ENCODE measurements at regions not wholly inside any gene's neighbourhood (a gene's known extent, or its start where the extent isn't known, plus 50 kb on each side); places are given as distances from the start of the nearest gene placed in this dataset.
"Not testable (repeated sequence)": the region's sequence is repeated elsewhere in the genome, so short reads cannot be mapped to it uniquely, and the experiment has no call there.

DNA sequence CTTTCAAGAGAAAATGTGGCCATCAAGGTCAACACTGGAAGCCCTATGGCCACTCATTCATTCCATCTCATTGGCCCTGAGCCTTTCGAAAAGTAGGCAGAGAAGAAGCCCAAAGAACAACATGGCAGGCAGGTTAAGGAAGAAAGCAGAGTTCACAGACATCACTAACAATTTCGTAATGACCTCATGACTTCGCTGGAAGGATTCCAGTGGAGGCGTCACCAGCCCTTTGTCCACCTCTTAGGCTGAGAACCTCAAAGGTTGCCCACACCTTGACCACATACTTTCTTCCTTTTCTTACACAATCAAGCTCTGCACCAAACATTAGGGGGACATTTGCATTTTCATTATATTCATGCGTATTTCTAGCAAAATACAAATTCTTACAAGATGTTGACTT, 252.4 kb upstream of the PLGLB2 start:
- H3K4me3 ChIP-seq; H3K36me3 ChIP-seq; intact Hi-C loops (cut with DNase I); H3K4me1 ChIP-seq; DNase-seq; ATAC-seq; H3K27me3 ChIP-seq; H3K9me3 ChIP-seq: not testable (repeated sequence)
- H3K27ac ChIP-seq = peak overlapping the region in 1 of 2 donors; percentile 72

DNA sequence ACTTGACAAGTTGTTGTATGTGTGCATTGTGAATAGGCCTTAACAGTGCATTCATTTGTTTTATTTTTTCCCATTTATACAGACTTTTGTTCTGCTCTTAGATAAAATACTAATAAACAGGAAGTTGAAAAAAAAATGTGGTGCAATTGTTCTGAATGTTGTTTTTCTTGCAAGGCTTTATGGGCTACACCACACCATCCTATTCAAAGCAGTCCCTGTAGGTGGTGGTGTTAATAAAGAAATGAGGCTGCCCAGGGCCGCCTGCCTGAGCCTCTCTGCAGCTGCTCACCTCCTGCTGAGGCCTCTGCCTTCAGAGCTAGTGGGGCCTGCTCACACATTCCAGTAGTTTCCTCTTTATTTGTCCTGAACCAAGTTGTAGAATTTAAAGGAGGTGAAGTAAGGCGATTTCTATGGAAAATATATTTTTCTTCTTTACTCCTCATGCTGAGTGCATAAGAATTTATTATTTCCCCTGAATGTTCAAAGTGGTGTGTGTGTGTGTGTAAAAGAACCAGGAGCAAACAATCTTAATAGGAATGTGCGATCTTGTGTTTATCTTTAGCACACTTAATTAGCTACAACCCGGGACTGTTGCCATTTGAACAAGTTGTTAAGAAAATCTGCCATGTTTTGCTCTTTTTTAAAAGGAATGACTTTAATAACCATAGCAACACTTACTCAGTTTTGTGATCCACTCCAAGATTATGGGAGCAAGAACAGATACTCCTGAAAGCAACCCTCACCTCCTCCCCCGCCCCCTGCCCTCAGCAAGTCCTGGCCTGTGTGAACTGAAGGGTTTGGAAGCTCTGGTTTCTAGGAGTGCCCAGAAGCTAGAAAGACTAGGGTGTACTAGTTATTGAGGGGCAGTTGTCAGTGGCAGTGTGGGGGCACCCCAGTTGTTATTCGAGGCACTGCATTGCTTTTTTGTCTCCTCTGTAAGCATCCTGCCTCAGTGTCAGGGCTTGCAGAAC, 251.6 kb upstream of the PLGLB2 start:
- intact Hi-C loops (cut with DNase I) = not testable (repeated sequence)
- peak overlapping the region in 1 of 2 donors; percentile 72 for H3K27ac ChIP-seq

DNA sequence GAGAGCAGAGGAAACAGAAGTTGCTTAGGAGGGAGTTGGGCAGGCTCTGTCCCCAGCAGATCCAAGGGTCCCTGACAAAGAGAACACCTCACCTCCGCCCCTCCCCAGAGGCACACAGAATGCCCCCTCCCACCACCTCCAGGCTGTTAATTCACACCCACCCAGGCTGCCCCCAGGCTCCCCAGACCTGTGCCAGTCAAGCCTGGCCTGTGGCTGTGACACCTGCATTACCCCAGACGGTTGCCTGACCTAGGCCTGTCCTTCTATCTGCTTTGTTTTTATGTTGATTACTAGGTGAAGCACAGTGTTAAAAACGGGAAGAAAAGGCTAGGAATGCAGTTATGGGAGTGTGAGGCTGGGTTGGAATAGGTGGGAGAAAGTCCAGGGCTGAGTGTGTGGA, 250.8 kb upstream of the PLGLB2 start:
- peak; percentile 2 for ATAC-seq

More for the DNA sequence above, 251.6 kb upstream of the PLGLB2 start:
- peak in 1 of 4 donors; percentile 37 for DNase-seq
- TF ChIP-seq, protein P1, sequence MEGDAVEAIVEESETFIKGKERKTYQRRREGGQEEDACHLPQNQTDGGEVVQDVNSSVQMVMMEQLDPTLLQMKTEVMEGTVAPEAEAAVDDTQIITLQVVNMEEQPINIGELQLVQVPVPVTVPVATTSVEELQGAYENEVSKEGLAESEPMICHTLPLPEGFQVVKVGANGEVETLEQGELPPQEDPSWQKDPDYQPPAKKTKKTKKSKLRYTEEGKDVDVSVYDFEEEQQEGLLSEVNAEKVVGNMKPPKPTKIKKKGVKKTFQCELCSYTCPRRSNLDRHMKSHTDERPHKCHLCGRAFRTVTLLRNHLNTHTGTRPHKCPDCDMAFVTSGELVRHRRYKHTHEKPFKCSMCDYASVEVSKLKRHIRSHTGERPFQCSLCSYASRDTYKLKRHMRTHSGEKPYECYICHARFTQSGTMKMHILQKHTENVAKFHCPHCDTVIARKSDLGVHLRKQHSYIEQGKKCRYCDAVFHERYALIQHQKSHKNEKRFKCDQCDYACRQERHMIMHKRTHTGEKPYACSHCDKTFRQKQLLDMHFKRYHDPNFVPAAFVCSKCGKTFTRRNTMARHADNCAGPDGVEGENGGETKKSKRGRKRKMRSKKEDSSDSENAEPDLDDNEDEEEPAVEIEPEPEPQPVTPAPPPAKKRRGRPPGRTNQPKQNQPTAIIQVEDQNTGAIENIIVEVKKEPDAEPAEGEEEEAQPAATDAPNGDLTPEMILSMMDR (IDR thresholded peaks at IDR 0.05) = peak in 1 of 2 donors; percentile 16
- ATAC-seq = peak; percentile 97
- not testable (repeated sequence) for H3K36me3 ChIP-seq, H3K4me1 ChIP-seq, H3K27me3 ChIP-seq, H3K9me3 ChIP-seq, H3K4me3 ChIP-seq

DNA sequence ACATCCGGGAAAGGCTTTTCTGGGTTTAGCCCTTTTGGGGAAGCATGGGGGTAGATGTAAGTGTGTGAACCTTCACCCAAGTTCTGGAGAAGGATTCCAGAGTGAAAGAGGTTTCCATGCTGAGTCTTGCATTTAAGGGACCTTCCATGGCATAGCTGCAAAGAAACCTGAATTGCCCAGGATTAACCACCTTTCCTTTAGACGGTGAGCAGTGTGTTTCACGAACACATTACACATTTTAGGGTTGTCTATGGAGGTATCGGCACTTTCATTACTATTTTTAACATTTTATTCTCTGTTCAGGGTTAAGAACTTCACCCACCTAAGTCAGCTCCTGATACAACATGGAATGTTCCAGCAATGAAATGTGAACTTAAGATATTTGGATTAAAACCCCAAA, 250.2 kb upstream of the PLGLB2 start:
- intact Hi-C loops (cut with DNase I); H3K36me3 ChIP-seq; H3K9me3 ChIP-seq; ATAC-seq; H3K27ac ChIP-seq; H3K4me3 ChIP-seq; H3K4me1 ChIP-seq; DNase-seq; H3K27me3 ChIP-seq: not testable (repeated sequence)

More for the DNA sequence above, 250.8 kb upstream of the PLGLB2 start:
- H3K36me3 ChIP-seq; H3K4me1 ChIP-seq; H3K27ac ChIP-seq; DNase-seq; H3K9me3 ChIP-seq; H3K4me3 ChIP-seq; intact Hi-C loops (cut with DNase I); H3K27me3 ChIP-seq: not testable (repeated sequence)

DNA sequence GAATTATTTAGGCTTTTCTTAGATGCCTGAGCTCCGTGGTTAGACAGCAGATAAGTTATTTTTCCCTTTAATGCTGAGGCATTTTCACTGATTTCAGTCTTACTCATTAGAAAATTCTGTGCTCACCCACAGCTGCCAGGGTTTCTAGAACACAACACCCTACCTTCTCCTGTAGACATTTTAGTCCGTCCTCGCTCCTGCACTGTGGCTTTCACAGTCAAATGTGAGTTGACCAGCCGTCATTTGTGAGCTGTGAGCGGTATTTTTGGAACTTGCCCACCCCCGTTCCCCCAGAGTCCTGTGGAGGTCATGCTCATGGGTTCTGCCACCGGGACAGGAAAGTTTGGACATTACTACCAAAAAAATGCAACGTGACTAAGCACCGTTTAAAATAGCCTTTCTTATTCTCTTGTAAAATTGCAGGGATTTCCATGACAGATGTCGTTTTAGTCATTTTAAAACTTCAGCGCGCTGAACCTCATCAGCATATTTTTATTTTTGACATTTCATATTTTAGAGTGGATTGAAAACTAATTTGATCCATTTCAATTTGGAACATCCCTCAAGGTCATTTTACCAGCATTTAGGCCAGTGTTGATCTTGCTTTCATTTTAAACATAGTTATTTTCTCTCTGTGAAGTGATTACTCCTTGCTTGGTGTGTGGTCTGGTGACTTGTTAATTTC, 249.6 kb upstream of the PLGLB2 start:
- intact Hi-C loops (cut with DNase I); H3K4me1 ChIP-seq; H3K9me3 ChIP-seq; DNase-seq; H3K4me3 ChIP-seq; ATAC-seq; H3K36me3 ChIP-seq; H3K27me3 ChIP-seq: not testable (repeated sequence)
- H3K27ac ChIP-seq = peak overlapping the region in 1 of 2 donors; percentile 26

DNA sequence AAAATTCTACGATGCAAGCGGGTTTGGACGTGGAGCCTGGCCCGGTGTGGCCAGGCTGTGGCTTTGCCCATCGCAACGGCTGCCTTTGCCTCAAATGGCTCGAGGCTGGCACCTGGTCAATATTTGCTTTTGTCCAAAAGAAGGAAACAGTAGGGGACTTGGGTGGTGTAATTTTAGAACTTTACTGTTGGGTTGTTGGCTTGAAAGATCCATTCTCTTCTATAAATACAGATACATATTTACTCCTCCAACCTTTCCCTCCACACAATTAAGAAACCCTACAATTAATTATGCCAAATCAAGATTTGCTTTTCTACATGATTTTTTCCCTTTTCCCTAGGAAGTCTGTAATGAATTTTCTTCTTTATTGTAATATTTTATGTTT, 249.0 kb upstream of the PLGLB2 start:
- H3K27me3 ChIP-seq; intact Hi-C loops (cut with DNase I); DNase-seq; H3K4me3 ChIP-seq; H3K36me3 ChIP-seq; H3K9me3 ChIP-seq; H3K4me1 ChIP-seq; ATAC-seq: not testable (repeated sequence)
- H3K27ac ChIP-seq = peak overlapping the region in 1 of 2 donors; percentile 26

DNA sequence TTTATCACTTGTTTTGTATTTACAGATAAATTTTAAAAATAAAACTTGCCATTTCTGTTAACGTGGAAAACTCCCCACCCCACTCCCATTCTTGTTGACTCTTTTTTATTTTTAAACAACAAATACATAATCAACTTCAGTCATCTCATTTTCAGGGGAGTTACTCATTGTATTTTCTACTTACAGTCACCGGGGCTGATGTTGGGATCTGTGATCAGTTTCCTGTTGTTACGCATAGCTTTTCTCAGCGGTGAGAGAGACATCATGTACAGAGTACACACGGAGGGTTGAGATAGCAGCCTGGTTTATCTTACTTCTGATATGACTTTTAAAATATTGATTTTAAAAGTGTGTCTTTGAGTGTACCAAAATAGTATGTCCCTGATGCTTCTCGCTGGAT, 248.0 kb upstream of the PLGLB2 start:
- H3K9me3 ChIP-seq; intact Hi-C loops (cut with DNase I); H3K27me3 ChIP-seq; H3K4me1 ChIP-seq; ATAC-seq; DNase-seq; H3K27ac ChIP-seq; H3K4me3 ChIP-seq; H3K36me3 ChIP-seq: not testable (repeated sequence)

DNA sequence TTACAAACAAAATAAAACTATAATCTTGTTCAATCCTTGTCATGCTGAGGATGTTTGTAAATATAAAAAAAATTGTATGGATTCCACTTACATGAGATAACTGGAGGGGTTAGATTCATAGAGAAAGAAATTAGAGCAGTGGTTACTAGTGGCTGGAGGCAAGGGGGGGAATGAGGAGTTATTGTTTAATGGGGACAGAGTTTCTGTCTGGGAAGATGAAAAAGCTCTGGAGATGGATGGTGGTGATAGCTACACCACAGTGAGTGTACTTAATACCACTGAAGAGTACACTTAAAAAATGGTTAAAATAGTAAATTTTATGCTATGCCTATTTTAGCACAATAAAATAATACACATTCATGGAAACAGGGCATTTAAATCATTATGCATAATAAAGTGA, 247.5 kb upstream of the PLGLB2 start:
- H3K4me3 ChIP-seq; intact Hi-C loops (cut with DNase I); ATAC-seq; H3K9me3 ChIP-seq; H3K27ac ChIP-seq; H3K4me1 ChIP-seq; H3K36me3 ChIP-seq; H3K27me3 ChIP-seq; DNase-seq: not testable (repeated sequence)

DNA sequence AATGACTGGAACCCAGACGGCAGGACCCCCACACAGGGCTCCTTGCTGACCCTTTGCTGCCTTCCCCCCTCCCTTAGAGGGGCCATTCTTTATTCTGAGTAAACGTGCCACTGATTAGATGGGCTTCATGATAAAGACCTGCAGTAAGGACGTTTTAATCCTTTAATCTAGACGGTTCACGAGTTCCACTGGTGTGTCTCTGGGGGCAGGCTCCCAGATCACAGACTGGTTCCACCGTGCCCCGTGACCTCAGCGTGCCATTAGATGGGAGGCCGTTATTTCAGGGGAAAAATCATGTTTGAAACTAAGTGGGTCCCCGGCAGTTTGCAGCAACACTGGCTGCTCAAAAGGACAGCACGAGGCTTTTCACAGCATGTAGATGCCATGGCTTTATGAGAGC, 246.9 kb upstream of the PLGLB2 start:
- H3K27ac ChIP-seq; H3K9me3 ChIP-seq; ATAC-seq; DNase-seq; H3K4me3 ChIP-seq; intact Hi-C loops (cut with DNase I); H3K36me3 ChIP-seq; H3K27me3 ChIP-seq; H3K4me1 ChIP-seq: not testable (repeated sequence)

DNA sequence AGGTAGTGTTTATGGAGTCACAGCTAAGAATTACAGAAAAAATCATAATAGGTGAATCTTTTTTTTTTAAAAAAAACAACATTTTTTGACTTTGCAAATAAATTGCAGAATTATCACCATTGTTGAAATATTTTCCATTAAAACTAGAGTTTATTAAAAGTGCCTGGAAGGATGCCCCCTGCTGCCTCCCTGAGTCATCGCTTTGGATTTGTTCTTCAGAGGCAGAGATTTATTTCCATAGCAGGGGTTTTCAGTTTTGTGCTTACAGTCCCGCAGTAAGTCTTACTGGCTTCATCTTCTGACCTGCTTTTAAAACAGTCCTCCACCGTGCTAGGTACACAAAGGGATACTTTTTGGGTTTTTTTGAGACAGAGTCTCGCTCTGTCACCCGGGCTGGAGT, 244.9 kb upstream of the PLGLB2 start:
- H3K27ac ChIP-seq; ATAC-seq; H3K9me3 ChIP-seq; H3K27me3 ChIP-seq; intact Hi-C loops (cut with DNase I); H3K36me3 ChIP-seq; H3K4me3 ChIP-seq; H3K4me1 ChIP-seq; DNase-seq: not testable (repeated sequence)

DNA sequence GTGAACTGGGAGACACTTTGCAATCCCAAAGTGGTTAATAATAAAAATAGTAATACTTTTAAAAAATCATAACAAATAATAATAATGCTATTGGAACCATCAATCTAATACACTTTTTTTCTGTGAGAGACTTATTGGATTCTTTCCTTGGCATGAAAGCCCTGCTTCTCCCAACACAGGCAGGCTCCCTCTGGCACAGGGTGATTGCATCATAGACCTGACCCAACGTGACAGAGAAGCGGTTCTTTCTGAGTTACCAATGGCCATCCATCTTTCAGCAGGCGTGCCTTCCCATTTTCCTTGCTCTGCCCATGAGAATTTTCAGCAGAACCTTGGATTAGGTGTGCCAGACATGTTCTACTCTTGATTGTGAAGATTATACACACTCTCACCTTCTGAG, 242.6 kb upstream of the PLGLB2 start:
- H3K27me3 ChIP-seq; H3K27ac ChIP-seq; DNase-seq; H3K4me1 ChIP-seq; ATAC-seq; H3K9me3 ChIP-seq; H3K4me3 ChIP-seq; H3K36me3 ChIP-seq; intact Hi-C loops (cut with DNase I): not testable (repeated sequence)

DNA sequence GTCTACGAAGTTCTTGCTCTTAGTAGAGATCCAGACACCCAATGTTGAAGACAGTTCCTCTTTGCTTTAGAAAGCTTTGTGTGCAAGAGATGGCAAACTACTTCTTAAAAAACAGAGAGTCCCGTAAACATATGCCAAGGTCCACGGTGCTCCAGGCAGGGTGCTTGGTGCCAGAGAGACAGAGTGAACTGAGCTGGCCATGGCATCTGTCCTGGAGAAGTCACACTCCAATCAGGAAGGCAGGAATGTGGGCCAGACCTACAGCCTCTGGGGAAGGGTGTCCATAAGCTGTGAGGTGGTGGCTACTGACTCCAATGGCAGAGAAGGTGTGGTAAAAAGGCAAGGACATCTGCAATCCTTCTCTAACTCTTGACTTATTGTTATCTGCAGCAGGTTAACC, 242.0 kb upstream of the PLGLB2 start:
- intact Hi-C loops (cut with DNase I); H3K36me3 ChIP-seq; H3K4me1 ChIP-seq; H3K4me3 ChIP-seq; H3K27me3 ChIP-seq; H3K27ac ChIP-seq; H3K9me3 ChIP-seq; DNase-seq; ATAC-seq: not testable (repeated sequence)

Data from left lung (tissue), 4 donors.